HG03045 (cell line): ENCODE measurements at regions not wholly inside any gene's neighbourhood (a gene's known extent, or its start where the extent isn't known, plus 50 kb on each side); places are given as distances from the start of the nearest gene placed in this dataset.
"Not testable (repeated sequence)": the region's sequence is repeated elsewhere in the genome, so short reads cannot be mapped to it uniquely, and the experiment has no call there.

Source experiments
- ATAC-seq: cut with Tn5 transposase; IDR thresholded peaks from one replicate; pipeline ENCODE4 v1.9.1; 2021; ENCODE audit warnings: mild to moderate bottlenecking, moderate library complexity; ENCODE audit not compliant: unreplicated experiment

GRCh38 chr1:170789063-170789462 lies 125.1 kb downstream of the PRRX1 start:
- ATAC-seq = no peak

- ATAC-seq = no peak
These were observed 126.2 kb downstream of the PRRX1 start for GRCh38 chr1:170790175-170790574.

GRCh38 chr1:170790651-170791071 lies 126.7 kb downstream of the PRRX1 start:
- ATAC-seq = no peak

- no peak for ATAC-seq
These were observed 128.0 kb downstream of the PRRX1 start for GRCh38 chr1:170791941-170792340.

GRCh38 chr1:170800265-170800664 lies 135.1 kb upstream of the MROH9 start:
- ATAC-seq = no peak

GRCh38 chr1:170800812-170801211 lies 134.5 kb upstream of the MROH9 start:
- no peak for ATAC-seq

- ATAC-seq = no peak
These were observed 131.6 kb upstream of the MROH9 start for GRCh38 chr1:170803711-170804110.

GRCh38 chr1:170804419-170804818 lies 130.9 kb upstream of the MROH9 start:
- no peak for ATAC-seq

- no peak for ATAC-seq
These were observed 130.5 kb upstream of the MROH9 start for GRCh38 chr1:170804879-170805278.

- ATAC-seq = no peak
These were observed 128.4 kb upstream of the MROH9 start for GRCh38 chr1:170806961-170807360.

GRCh38 chr1:170807432-170807831 lies 127.9 kb upstream of the MROH9 start:
- ATAC-seq = no peak

GRCh38 chr1:170808216-170808885 lies 127.0 kb upstream of the MROH9 start:
- no peak for ATAC-seq

GRCh38 chr1:170811013-170811412 lies 124.3 kb upstream of the MROH9 start:
- not testable (repeated sequence) for ATAC-seq

- ATAC-seq = no peak
These were observed 115.6 kb upstream of the MROH9 start for GRCh38 chr1:170819781-170820180.

- no peak for ATAC-seq
These were observed 112.2 kb upstream of the MROH9 start for GRCh38 chr1:170823120-170823519.

GRCh38 chr1:170831276-170831675 lies 104.1 kb upstream of the MROH9 start:
- ATAC-seq = no peak

GRCh38 chr1:170836141-170836540 lies 99.2 kb upstream of the MROH9 start:
- no peak for ATAC-seq

GRCh38 chr1:170840371-170840770 lies 95.0 kb upstream of the MROH9 start:
- no peak for ATAC-seq

GRCh38 chr1:170853302-170853701 lies 82.0 kb upstream of the MROH9 start:
- peak; percentile 84 for ATAC-seq

- no peak for ATAC-seq
These were observed 81.5 kb upstream of the MROH9 start for GRCh38 chr1:170853867-170854266.

- no peak for ATAC-seq
These were observed 80.7 kb upstream of the MROH9 start for GRCh38 chr1:170854677-170855076.

GRCh38 chr1:170856455-170856854 lies 78.9 kb upstream of the MROH9 start:
- ATAC-seq = no peak

- ATAC-seq = no peak
These were observed 77.4 kb upstream of the MROH9 start for GRCh38 chr1:170857955-170858354.
